ENCODE measurements at regions not wholly inside any gene's neighbourhood (a gene's known extent, or its start where the extent isn't known, plus 50 kb on each side); places are given as distances from the start of the nearest gene placed in this dataset.

DNA sequence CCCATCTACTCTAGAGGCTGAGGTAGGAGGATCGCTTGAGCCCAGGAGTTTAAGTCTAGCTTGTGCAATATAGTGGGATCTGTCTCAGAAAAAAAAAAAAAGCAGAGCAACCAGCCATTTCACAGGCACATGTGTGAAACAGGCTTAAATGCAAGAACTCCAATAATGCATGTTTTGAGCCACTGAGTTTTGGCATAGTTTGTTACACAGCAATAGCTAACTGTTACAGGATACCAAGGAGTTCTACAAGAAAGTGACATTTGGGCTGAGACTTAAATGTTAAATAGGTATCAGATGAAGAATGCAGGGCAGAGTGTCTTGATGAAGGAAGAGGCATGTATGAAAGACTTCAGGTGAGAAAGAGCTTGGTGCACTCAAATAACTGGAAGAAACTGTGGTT is 240.0 kb upstream of the FOXN3 start:
- H3K36me3 ChIP-seq (ENCODE audit: control insufficient read depth, insufficient read depth, low read length) = no peaks in the 10 kb centered on the region
- DNase-seq (ENCODE audit: extremely low read depth in 1 of 4, low spot score in 3 of 4) (no peak), ATAC-seq (no peak), FAIRE-seq (no peak)
- no peak overlapping the region for H3K4me3 ChIP-seq
- H3K4me1 ChIP-seq (replicated peaks in 1 of 2; ENCODE audit: control insufficient read depth in 2 of 2, insufficient read depth in 2 of 2, low read length in 2 of 2) = no peaks in the 10 kb centered on the region
- in situ Hi-C loops (cut with MboI) = no loop called here
- BruUV-seq (replicated peaks) = no TSS peak
- TF ChIP-seq, protein P1, sequence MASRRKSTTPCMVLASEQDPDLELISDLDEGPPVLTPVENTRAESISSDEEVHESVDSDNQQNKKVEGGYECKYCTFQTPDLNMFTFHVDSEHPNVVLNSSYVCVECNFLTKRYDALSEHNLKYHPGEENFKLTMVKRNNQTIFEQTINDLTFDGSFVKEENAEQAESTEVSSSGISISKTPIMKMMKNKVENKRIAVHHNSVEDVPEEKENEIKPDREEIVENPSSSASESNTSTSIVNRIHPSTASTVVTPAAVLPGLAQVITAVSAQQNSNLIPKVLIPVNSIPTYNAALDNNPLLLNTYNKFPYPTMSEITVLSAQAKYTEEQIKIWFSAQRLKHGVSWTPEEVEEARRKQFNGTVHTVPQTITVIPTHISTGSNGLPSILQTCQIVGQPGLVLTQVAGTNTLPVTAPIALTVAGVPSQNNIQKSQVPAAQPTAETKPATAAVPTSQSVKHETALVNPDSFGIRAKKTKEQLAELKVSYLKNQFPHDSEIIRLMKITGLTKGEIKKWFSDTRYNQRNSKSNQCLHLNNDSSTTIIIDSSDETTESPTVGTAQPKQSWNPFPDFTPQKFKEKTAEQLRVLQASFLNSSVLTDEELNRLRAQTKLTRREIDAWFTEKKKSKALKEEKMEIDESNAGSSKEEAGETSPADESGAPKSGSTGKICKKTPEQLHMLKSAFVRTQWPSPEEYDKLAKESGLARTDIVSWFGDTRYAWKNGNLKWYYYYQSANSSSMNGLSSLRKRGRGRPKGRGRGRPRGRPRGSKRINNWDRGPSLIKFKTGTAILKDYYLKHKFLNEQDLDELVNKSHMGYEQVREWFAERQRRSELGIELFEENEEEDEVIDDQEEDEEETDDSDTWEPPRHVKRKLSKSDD (conservative IDR thresholded peaks at IDR 0.05; ENCODE audit: low read length) = no peak
- TF ChIP-seq SRSF3 (IDR thresholded peaks at IDR 0.05; ENCODE audit: insufficient read depth, low read length) (no peak), KAT7 (CRISPR knock-in tag; IDR thresholded peaks at IDR 0.05; ENCODE audit: borderline replicate concordance) (no peak), ZEB2 (IDR thresholded peaks at IDR 0.05) (no peak), MTA1 (IDR thresholded peaks at IDR 0.05; ENCODE audit: borderline replicate concordance) (no peak), RHOXF2B (CRISPR knock-in tag; conservative IDR thresholded peaks at IDR 0.05) (no peak), TEAD2 (tag; IDR thresholded peaks at IDR 0.05) (no peak), TEAD4 (IDR thresholded peaks at IDR 0.05; ENCODE audit: low read length) (no peak), TEAD4 (CRISPR knock-in tag; IDR thresholded peaks at IDR 0.05; ENCODE audit: borderline replicate concordance) (no peak), NFXL1 (CRISPR knock-in tag; IDR thresholded peaks at IDR 0.05) (no peak), ZBED1 (IDR thresholded peaks at IDR 0.05) (no peak), ZNF311 (CRISPR knock-in tag; IDR thresholded peaks at IDR 0.05) (no peak)
- TF ChIP-seq, protein P2, sequence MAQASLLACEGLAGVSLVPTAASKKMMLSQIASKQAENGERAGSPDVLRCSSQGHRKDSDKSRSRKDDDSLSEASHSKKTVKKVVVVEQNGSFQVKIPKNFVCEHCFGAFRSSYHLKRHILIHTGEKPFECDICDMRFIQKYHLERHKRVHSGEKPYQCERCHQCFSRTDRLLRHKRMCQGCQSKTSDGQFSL (CRISPR knock-in tag; IDR thresholded peaks at IDR 0.05) = no peak
- TF ChIP-seq, protein P2 (tag; IDR thresholded peaks at IDR 0.05) = no peak
- TF ChIP-seq, protein P3, sequence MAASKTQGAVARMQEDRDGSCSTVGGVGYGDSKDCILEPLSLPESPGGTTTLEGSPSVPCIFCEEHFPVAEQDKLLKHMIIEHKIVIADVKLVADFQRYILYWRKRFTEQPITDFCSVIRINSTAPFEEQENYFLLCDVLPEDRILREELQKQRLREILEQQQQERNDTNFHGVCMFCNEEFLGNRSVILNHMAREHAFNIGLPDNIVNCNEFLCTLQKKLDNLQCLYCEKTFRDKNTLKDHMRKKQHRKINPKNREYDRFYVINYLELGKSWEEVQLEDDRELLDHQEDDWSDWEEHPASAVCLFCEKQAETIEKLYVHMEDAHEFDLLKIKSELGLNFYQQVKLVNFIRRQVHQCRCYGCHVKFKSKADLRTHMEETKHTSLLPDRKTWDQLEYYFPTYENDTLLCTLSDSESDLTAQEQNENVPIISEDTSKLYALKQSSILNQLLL (CRISPR knock-in tag; IDR thresholded peaks at IDR 0.05; ENCODE audit: borderline replicate concordance) = no peak
- TF ChIP-seq, protein P4, sequence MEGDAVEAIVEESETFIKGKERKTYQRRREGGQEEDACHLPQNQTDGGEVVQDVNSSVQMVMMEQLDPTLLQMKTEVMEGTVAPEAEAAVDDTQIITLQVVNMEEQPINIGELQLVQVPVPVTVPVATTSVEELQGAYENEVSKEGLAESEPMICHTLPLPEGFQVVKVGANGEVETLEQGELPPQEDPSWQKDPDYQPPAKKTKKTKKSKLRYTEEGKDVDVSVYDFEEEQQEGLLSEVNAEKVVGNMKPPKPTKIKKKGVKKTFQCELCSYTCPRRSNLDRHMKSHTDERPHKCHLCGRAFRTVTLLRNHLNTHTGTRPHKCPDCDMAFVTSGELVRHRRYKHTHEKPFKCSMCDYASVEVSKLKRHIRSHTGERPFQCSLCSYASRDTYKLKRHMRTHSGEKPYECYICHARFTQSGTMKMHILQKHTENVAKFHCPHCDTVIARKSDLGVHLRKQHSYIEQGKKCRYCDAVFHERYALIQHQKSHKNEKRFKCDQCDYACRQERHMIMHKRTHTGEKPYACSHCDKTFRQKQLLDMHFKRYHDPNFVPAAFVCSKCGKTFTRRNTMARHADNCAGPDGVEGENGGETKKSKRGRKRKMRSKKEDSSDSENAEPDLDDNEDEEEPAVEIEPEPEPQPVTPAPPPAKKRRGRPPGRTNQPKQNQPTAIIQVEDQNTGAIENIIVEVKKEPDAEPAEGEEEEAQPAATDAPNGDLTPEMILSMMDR (IDR thresholded peaks at IDR 0.05 in 2 of 3, conservative IDR thresholded peaks at IDR 0.05 in 1 of 3; ENCODE audit: insufficient read depth in 2 of 3, low read depth in 1 of 3, low read length in 3 of 3) = no peak
- TF ChIP-seq, protein P5, sequence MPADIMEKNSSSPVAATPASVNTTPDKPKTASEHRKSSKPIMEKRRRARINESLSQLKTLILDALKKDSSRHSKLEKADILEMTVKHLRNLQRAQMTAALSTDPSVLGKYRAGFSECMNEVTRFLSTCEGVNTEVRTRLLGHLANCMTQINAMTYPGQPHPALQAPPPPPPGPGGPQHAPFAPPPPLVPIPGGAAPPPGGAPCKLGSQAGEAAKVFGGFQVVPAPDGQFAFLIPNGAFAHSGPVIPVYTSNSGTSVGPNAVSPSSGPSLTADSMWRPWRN (IDR thresholded peaks at IDR 0.05; ENCODE audit: low read depth) = no peak
- ChIA-PET POLR2A (no interaction called here), CTCF (ENCODE audit: low intra/inter-chr PET ratio) (no interaction called here)
- no peak overlapping the region for H3K4me2 ChIP-seq (ENCODE audit: insufficient read depth, low read length)
- H3K27me3 ChIP-seq (ENCODE audit: control insufficient read depth in 2 of 2, insufficient read depth in 2 of 2, low read length in 2 of 2) = no peaks in the 10 kb centered on the region
- H3K27ac ChIP-seq (ENCODE audit: extremely low read depth, low read depth, low read length) = no peak overlapping the region
- no peaks in the 10 kb centered on the region for H3K79me2 ChIP-seq (ENCODE audit: control insufficient read depth, insufficient read depth, low read length)
- WGBS (ENCODE audit: insufficient coverage, low coverage, missing lambda C conversion rate) = 0% methylated on average over 1 of the region's 1 CpG
- intact Hi-C loops (cut with micrococcal nuclease) = no loop called here
- no peak overlapping the region for H3K9ac ChIP-seq (ENCODE audit: insufficient read depth in 1 of 2, low read depth in 2 of 2, low read length in 2 of 2)
- H4K20me1 ChIP-seq (replicated peaks; ENCODE audit: control insufficient read depth, insufficient read depth, low read length) = no peaks in the 10 kb centered on the region
- no peak overlapping the region for H2AFZ ChIP-seq (ENCODE audit: low read depth, low read length)
- no peaks in the 10 kb centered on the region for H3K9me3 ChIP-seq (replicated peaks; ENCODE audit: control insufficient read depth, insufficient read depth, low read depth, low read length)
- H3K9me1 ChIP-seq (ENCODE audit: control insufficient read depth, insufficient read depth, low read length) = no peaks in the 10 kb centered on the region
